Effector memory CD8-positive, alpha-beta T cell (primary cell): ENCODE measurements at regions not wholly inside any gene's neighbourhood (a gene's known extent, or its start where the extent isn't known, plus 50 kb on each side); places are given as distances from the start of the nearest gene placed in this dataset.

Source experiments
- ATAC-seq: fragments of 150-1000 bp; cut with Tn5 transposase; replicated peaks from 2 replicates; pipeline ENCODE4 v1.10.0; 2021; ENCODE audit warnings: mild to moderate bottlenecking, moderate library complexity
- DNase-seq, 3 experiments: peaks; one replicate each; pipeline ENCODE4 v3.0.0; 2021
- H3K27ac Mint-ChIP-seq, 2 donors: one replicate each; pipeline ENCODE4 v1.8.0; 2022; ENCODE audit warnings: mild to moderate bottlenecking in 2 of 2, mixed read lengths in 2 of 2, moderate library complexity in 2 of 2
- H3K27me3 Mint-ChIP-seq, 2 donors: one replicate each; pipeline ENCODE4 v1.8.0; 2022; ENCODE audit warnings: mixed read lengths in 2 of 2
- H3K36me3 Mint-ChIP-seq: one replicate; pipeline ENCODE4 v1.8.0; 2022; ENCODE audit warnings: mild to moderate bottlenecking, moderate library complexity, mixed read lengths; ENCODE audit not compliant: insufficient read depth
- H3K4me1 Mint-ChIP-seq, 2 donors: one replicate each; pipeline ENCODE4 v1.8.0; 2022; ENCODE audit warnings: low read depth in 2 of 2, mixed read lengths in 2 of 2
- H3K4me3 Mint-ChIP-seq, 2 donors: one replicate each; pipeline ENCODE4 v1.8.0; 2022; ENCODE audit warnings: mild to moderate bottlenecking in 2 of 2, mixed read lengths in 2 of 2, moderate library complexity in 2 of 2
- H3K9me3 Mint-ChIP-seq, 2 donors: one replicate each; pipeline ENCODE4 v1.8.0; 2022; ENCODE audit warnings: mixed read lengths in 2 of 2

GRCh38 chr13:68030152-68030809, 800.1 kb upstream of the PCDH9 start:
- H3K9me3 Mint-ChIP-seq: peaks cover 0 to 5% of the 10 kb centered on the region in 2 donors
- no peaks in the 10 kb centered on the region for H3K36me3 Mint-ChIP-seq
- H3K27ac Mint-ChIP-seq: no peak overlapping the region
- DNase-seq: no peak
- no peak for ATAC-seq
- no peak overlapping the region for H3K4me3 Mint-ChIP-seq
- H3K27me3 Mint-ChIP-seq: no peaks in the 10 kb centered on the region
- H3K4me1 Mint-ChIP-seq: no peaks in the 10 kb centered on the region

- DNase-seq (no peak), ATAC-seq (no peak)
- H3K4me3 Mint-ChIP-seq: no peak overlapping the region
- H3K27ac Mint-ChIP-seq: no peak overlapping the region
- H3K9me3 Mint-ChIP-seq: peaks cover 0 to 8% of the 10 kb centered on the region in 2 donors
- H3K27me3 Mint-ChIP-seq: no peaks in the 10 kb centered on the region
- H3K4me1 Mint-ChIP-seq: no peaks in the 10 kb centered on the region
- no peaks in the 10 kb centered on the region for H3K36me3 Mint-ChIP-seq
Observed at GRCh38 chr13:68028701-68029100, 798.6 kb upstream of the PCDH9 start.

GRCh38 chr13:68027306-68027705, 797.2 kb upstream of the PCDH9 start:
- DNase-seq (no peak), ATAC-seq (no peak)
- Mint-ChIP-seq H3K36me3 (no peaks in the 10 kb centered on the region), H3K9me3 (peaks cover 2 to 8% of the 10 kb centered on the region in 2 donors), H3K4me3 (no peak overlapping the region), H3K27me3 (no peaks in the 10 kb centered on the region), H3K4me1 (no peaks in the 10 kb centered on the region), H3K27ac (no peak overlapping the region)

GRCh38 chr13:68026077-68026476, 795.9 kb upstream of the PCDH9 start:
- no peak for ATAC-seq
- no peak overlapping the region for H3K4me3 Mint-ChIP-seq

GRCh38 chr13:68025604-68026003, 795.5 kb upstream of the PCDH9 start:
- H3K4me3 Mint-ChIP-seq: no peak overlapping the region
- H3K4me1 Mint-ChIP-seq: no peaks in the 10 kb centered on the region
- DNase-seq (no peak), ATAC-seq (no peak)
- no peak overlapping the region for H3K27ac Mint-ChIP-seq
- no peaks in the 10 kb centered on the region for H3K27me3 Mint-ChIP-seq
- H3K36me3 Mint-ChIP-seq: no peaks in the 10 kb centered on the region
- peaks cover 6 to 7% of the 10 kb centered on the region in 2 donors for H3K9me3 Mint-ChIP-seq

More at GRCh38 chr13:68026077-68026476, 795.9 kb upstream of the PCDH9 start:
- no peaks in the 10 kb centered on the region for H3K36me3 Mint-ChIP-seq
- no peaks in the 10 kb centered on the region for H3K4me1 Mint-ChIP-seq
- H3K27ac Mint-ChIP-seq: no peak overlapping the region
- H3K27me3 Mint-ChIP-seq: no peaks in the 10 kb centered on the region
- no peak for DNase-seq
- peaks cover 6 to 7% of the 10 kb centered on the region in 2 donors for H3K9me3 Mint-ChIP-seq

GRCh38 chr13:68023838-68024581, 793.9 kb upstream of the PCDH9 start:
- Mint-ChIP-seq H3K36me3 (no peaks in the 10 kb centered on the region), H3K27ac (no peak overlapping the region), H3K9me3 (peaks cover 6 to 7% of the 10 kb centered on the region in 2 donors), H3K4me3 (no peak overlapping the region), H3K4me1 (no peaks in the 10 kb centered on the region), H3K27me3 (no peaks in the 10 kb centered on the region)
- DNase-seq (no peak), ATAC-seq (no peak)

GRCh38 chr13:68019901-68020300, 789.8 kb upstream of the PCDH9 start:
- Mint-ChIP-seq H3K4me3 (no peak overlapping the region), H3K4me1 (no peaks in the 10 kb centered on the region), H3K27ac (no peak overlapping the region), H3K36me3 (no peaks in the 10 kb centered on the region), H3K9me3 (peaks cover 7 to 8% of the 10 kb centered on the region in 2 donors), H3K27me3 (no peaks in the 10 kb centered on the region)
- DNase-seq (no peak), ATAC-seq (no peak)

GRCh38 chr13:68009546-68009945, 779.4 kb upstream of the PCDH9 start:
- no peaks in the 10 kb centered on the region for H3K27me3 Mint-ChIP-seq
- DNase-seq (no peak), ATAC-seq (no peak)
- H3K9me3 Mint-ChIP-seq: peaks cover under 1 to 7% of the 10 kb centered on the region in 2 donors
- no peaks in the 10 kb centered on the region for H3K4me1 Mint-ChIP-seq
- no peak overlapping the region for H3K4me3 Mint-ChIP-seq
- H3K27ac Mint-ChIP-seq: no peak overlapping the region
- H3K36me3 Mint-ChIP-seq: no peaks in the 10 kb centered on the region

GRCh38 chr13:68007576-68007975, 777.4 kb upstream of the PCDH9 start:
- Mint-ChIP-seq H3K4me3 (no peak overlapping the region), H3K27me3 (no peaks in the 10 kb centered on the region), H3K36me3 (no peaks in the 10 kb centered on the region), H3K4me1 (no peaks in the 10 kb centered on the region), H3K27ac (no peak overlapping the region), H3K9me3 (peaks cover 0 to 7% of the 10 kb centered on the region in 2 donors)
- no peak for DNase-seq
- no peak for ATAC-seq

- H3K4me3 Mint-ChIP-seq: no peak overlapping the region
- no peaks in the 10 kb centered on the region for H3K4me1 Mint-ChIP-seq
- H3K27me3 Mint-ChIP-seq: no peaks in the 10 kb centered on the region
- peaks cover 5 to 14% of the 10 kb centered on the region in 2 donors for H3K9me3 Mint-ChIP-seq
- ATAC-seq (no peak), DNase-seq (no peak)
- no peaks in the 10 kb centered on the region for H3K36me3 Mint-ChIP-seq
- no peak overlapping the region for H3K27ac Mint-ChIP-seq
Observed at GRCh38 chr13:67996101-67996500, 766.0 kb upstream of the PCDH9 start.

- H3K9me3 Mint-ChIP-seq: peaks cover 4 to 13% of the 10 kb centered on the region in 2 donors
- no peaks in the 10 kb centered on the region for H3K27me3 Mint-ChIP-seq
- no peak for DNase-seq
- H3K4me1 Mint-ChIP-seq: no peaks in the 10 kb centered on the region
- no peak overlapping the region for H3K27ac Mint-ChIP-seq
- no peaks in the 10 kb centered on the region for H3K36me3 Mint-ChIP-seq
- ATAC-seq: no peak
- no peak overlapping the region for H3K4me3 Mint-ChIP-seq
Observed at GRCh38 chr13:67990868-67991267, 760.7 kb upstream of the PCDH9 start.

- H3K4me3 Mint-ChIP-seq: no peak overlapping the region
- H3K27me3 Mint-ChIP-seq: no peaks in the 10 kb centered on the region
- H3K9me3 Mint-ChIP-seq: peaks cover 4 to 12% of the 10 kb centered on the region in 2 donors
- H3K4me1 Mint-ChIP-seq: no peaks in the 10 kb centered on the region
- DNase-seq (no peak), ATAC-seq (no peak)
- no peak overlapping the region for H3K27ac Mint-ChIP-seq
- H3K36me3 Mint-ChIP-seq: no peaks in the 10 kb centered on the region
Observed at GRCh38 chr13:67986234-67986633, 756.1 kb upstream of the PCDH9 start.

- no peaks in the 10 kb centered on the region for H3K4me1 Mint-ChIP-seq
- H3K4me3 Mint-ChIP-seq: no peak overlapping the region
- no peaks in the 10 kb centered on the region for H3K36me3 Mint-ChIP-seq
- no peaks in the 10 kb centered on the region for H3K27me3 Mint-ChIP-seq
- H3K27ac Mint-ChIP-seq: no peak overlapping the region
- peaks cover 2 to 9% of the 10 kb centered on the region in 2 donors for H3K9me3 Mint-ChIP-seq
- DNase-seq (no peak), ATAC-seq (no peak)
Observed at GRCh38 chr13:67977066-67977465, 746.9 kb upstream of the PCDH9 start.

- Mint-ChIP-seq H3K27me3 (no peaks in the 10 kb centered on the region), H3K27ac (no peak overlapping the region), H3K36me3 (no peaks in the 10 kb centered on the region), H3K9me3 (peaks cover 0 to 2% of the 10 kb centered on the region in 2 donors), H3K4me3 (no peak overlapping the region), H3K4me1 (no peaks in the 10 kb centered on the region)
- DNase-seq: no peak
- ATAC-seq: no peak
Observed at GRCh38 chr13:67971291-67971690, 741.2 kb upstream of the PCDH9 start.
